ENCODE measurements at regions not wholly inside any gene's neighbourhood (a gene's known extent, or its start where the extent isn't known, plus 50 kb on each side); places are given as distances from the start of the nearest gene placed in this dataset.

DNA sequence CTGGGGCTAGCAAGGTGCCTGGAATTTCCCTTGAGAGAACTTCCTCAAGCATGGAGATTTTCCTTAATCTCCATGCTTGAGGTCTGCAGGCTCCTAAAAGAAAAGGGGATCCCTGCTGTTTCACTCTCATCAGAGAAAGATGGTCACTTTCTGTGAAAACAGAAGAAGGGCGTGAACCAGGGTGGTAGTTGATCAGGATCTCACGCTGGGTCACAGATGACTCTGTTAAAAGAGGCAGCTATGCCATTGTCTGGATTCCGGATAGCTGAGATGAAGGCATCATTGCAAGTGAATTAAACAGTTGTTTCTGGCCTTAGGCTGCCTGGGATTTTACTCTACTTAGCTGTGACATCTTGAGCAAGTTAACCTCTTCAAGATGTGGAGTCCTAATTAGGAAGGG, 525.9 kb downstream of the TYW1 start:
- Histone ChIP-seq H3K4me3 (no peak overlapping the region), H3K9me3 (no peaks in the 10 kb centered on the region), H3K27ac (no peak overlapping the region), H3K27me3 (no peaks in the 10 kb centered on the region), H3K4me1 (peaks cover 0 to 15% (median 0%) of the 10 kb centered on the region in 3 donors), H3K36me3 (no peaks in the 10 kb centered on the region)
- no peak for ATAC-seq
- TF ChIP-seq, protein P1, sequence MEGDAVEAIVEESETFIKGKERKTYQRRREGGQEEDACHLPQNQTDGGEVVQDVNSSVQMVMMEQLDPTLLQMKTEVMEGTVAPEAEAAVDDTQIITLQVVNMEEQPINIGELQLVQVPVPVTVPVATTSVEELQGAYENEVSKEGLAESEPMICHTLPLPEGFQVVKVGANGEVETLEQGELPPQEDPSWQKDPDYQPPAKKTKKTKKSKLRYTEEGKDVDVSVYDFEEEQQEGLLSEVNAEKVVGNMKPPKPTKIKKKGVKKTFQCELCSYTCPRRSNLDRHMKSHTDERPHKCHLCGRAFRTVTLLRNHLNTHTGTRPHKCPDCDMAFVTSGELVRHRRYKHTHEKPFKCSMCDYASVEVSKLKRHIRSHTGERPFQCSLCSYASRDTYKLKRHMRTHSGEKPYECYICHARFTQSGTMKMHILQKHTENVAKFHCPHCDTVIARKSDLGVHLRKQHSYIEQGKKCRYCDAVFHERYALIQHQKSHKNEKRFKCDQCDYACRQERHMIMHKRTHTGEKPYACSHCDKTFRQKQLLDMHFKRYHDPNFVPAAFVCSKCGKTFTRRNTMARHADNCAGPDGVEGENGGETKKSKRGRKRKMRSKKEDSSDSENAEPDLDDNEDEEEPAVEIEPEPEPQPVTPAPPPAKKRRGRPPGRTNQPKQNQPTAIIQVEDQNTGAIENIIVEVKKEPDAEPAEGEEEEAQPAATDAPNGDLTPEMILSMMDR (IDR thresholded peaks at IDR 0.05), result no peak
- TF ChIP-seq POLR2AphosphoS5 (IDR thresholded peaks at IDR 0.05), result no peak
- TF ChIP-seq EP300 (IDR thresholded peaks at IDR 0.05), result no peak
- no peak for TF ChIP-seq POLR2A (IDR thresholded peaks at IDR 0.05)
- WGBS, 2 donors (ENCODE audit: low coverage in 1 of 2), result 79% methylated on average over 2 of the region's 3 CpGs; no CpG with 5 or more reads in 1 of the 2 donors

DNA sequence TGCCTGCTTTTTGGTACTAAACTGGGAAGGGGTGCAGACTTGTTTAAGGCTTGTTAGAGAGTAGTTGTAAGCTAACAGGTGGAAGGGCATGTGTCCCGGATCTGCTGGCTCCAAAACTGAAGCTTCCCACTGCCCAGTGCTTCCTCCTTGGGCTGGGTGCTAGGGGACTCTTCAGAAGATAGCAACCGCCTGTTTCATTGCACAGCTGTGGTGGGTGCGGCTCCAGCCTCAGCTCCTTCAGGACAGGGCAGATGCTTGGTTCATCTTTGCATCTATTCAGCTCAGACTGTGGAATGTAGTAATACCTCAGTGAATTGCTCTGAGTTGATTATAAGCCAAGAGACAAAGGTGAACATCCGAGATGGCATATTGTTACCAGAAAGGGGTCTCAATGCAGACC, 527.1 kb downstream of the TYW1 start:
- no peak for TF ChIP-seq EP300 (IDR thresholded peaks at IDR 0.05)
- no peak for TF ChIP-seq POLR2A (IDR thresholded peaks at IDR 0.05)
- TF ChIP-seq POLR2AphosphoS5 (IDR thresholded peaks at IDR 0.05), result no peak
- TF ChIP-seq, protein P1 (IDR thresholded peaks at IDR 0.05), result no peak
- Histone ChIP-seq H3K27me3 (no peaks in the 10 kb centered on the region), H3K4me3 (no peak overlapping the region), H3K27ac (no peak overlapping the region), H3K4me1 (peaks cover 0 to 8% (median 0%) of the 10 kb centered on the region in 3 donors), H3K36me3 (no peaks in the 10 kb centered on the region), H3K9me3 (no peaks in the 10 kb centered on the region)
- ATAC-seq, result no peak
- WGBS, 2 donors (ENCODE audit: low coverage in 1 of 2), result 83% methylated on average over 3 of the region's 4 CpGs; no CpG with 5 or more reads in 1 of the 2 donors

DNA sequence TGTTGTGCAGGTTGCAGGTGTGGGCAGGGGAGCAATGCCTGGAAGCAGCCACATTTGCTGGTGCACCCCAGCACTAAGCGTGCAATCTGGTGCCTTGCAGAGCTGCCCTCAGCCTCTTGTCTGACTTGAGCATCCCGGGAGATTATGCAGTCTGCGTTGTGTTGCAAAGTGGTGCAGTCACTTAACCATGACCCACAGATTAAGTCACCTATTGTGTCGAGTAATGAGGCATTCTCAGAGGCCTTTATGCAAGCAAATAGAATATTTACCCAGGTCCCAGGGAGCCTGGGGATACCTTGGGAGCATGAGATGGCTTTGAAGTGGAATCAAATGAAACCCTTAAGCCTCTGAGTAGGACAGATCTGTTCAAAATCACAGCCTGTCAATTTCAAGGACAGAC, 529.0 kb downstream of the TYW1 start:
- Histone ChIP-seq H3K4me3 (no peak overlapping the region), H3K27me3 (no peaks in the 10 kb centered on the region), H3K4me1 (no peaks in the 10 kb centered on the region), H3K27ac (no peak overlapping the region), H3K36me3 (no peaks in the 10 kb centered on the region), H3K9me3 (no peaks in the 10 kb centered on the region)
- TF ChIP-seq POLR2AphosphoS5 (IDR thresholded peaks at IDR 0.05) (no peak), EP300 (IDR thresholded peaks at IDR 0.05) (no peak), POLR2A (IDR thresholded peaks at IDR 0.05) (no peak)
- TF ChIP-seq, protein P1 (IDR thresholded peaks at IDR 0.05), result no peak
- ATAC-seq, result no peak
- 76 to 100% methylated on average over 1 to 4 of the region's 4 CpGs for WGBS, 2 donors (ENCODE audit: low coverage in 1 of 2)

DNA sequence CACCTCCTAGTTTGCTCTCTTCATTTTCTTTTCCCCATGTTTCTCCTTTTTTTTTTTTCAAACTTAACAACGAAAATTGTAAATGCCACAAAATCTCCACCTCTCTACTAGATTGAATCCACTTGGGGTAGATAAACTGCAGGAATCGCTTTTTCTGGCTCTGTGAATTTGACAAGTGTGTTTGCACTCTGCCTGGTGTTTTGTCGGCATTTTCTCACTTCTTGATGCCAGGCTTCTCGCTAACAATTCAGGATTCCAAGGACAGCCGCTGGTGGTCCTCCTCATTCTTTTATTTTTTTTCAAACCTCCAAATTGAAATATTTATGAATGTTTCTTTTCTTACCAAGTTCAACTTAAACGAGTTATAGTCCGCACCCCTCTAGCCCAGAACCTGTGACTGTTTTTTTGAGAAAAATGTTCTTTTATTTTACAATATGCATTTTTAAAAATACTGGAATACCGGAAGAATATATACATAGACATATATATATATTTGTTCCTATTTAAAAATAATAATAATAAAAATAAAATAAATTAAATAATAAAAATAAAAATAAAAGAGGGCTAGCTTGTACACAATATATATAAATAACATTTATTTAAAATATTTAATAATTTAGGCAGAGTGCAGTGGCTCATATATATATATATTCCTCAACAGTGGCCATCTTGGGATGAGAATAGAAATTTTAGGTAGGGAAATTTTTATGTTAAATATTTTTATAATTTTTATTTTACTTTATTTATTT, 538.8 kb downstream of the TYW1 start:
- no peak overlapping the region for H3K4me3 ChIP-seq
- TF ChIP-seq EP300 (IDR thresholded peaks at IDR 0.05) (no peak), POLR2AphosphoS5 (IDR thresholded peaks at IDR 0.05) (no peak), POLR2A (IDR thresholded peaks at IDR 0.05) (no peak)
- TF ChIP-seq, protein P1 (IDR thresholded peaks at IDR 0.05), result no peak
- no peak for ATAC-seq
- no peak overlapping the region for H3K27ac ChIP-seq
- no peaks in the 10 kb centered on the region for H3K4me1 ChIP-seq
- no peaks in the 10 kb centered on the region for H3K36me3 ChIP-seq
- peaks cover 0 to 13% (median 0%) of the 10 kb centered on the region in 3 donors for H3K9me3 ChIP-seq
- H3K27me3 ChIP-seq, result no peaks in the 10 kb centered on the region
- WGBS, 2 donors (ENCODE audit: low coverage in 1 of 2), result 71 to 86% methylated on average over 6 to 8 of the region's 8 CpGs

DNA sequence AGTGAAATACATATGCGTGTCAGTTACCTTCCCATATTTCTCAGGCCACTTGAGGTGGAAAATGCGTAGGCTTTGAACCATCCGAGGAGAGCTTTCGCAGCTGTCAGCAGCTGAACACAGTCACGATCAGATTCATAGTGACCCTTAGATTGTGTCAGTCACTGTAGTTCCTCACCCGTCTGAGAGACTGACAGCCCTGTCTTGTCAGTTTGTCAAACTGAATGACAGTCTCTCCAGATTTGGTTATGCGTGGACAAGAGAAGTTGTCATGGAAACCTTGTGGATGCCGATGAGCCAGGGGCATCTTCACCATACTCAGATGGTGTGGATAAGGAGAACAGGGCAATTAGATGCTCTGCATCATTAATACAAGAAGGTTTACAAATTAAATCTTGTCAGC, 546.3 kb downstream of the TYW1 start:
- H3K9me3 ChIP-seq, result no peaks in the 10 kb centered on the region
- no peak overlapping the region for H3K27ac ChIP-seq
- WGBS, 2 donors (ENCODE audit: low coverage in 1 of 2), result 91 to 96% methylated on average over 7 to 8 of the region's 8 CpGs
- no peak overlapping the region for H3K4me3 ChIP-seq
- H3K36me3 ChIP-seq, result no peaks in the 10 kb centered on the region
- H3K4me1 ChIP-seq, result no peaks in the 10 kb centered on the region
- no peaks in the 10 kb centered on the region for H3K27me3 ChIP-seq
- no peak for ATAC-seq
- TF ChIP-seq, protein P1 (IDR thresholded peaks at IDR 0.05), result no peak
- TF ChIP-seq EP300 (IDR thresholded peaks at IDR 0.05), result no peak

All from gastroesophageal sphincter (tissue), 4 donors.